ENCODE measurements at regions not wholly inside any gene's neighbourhood (a gene's known extent, or its start where the extent isn't known, plus 50 kb on each side); places are given as distances from the start of the nearest gene placed in this dataset.

DNA sequence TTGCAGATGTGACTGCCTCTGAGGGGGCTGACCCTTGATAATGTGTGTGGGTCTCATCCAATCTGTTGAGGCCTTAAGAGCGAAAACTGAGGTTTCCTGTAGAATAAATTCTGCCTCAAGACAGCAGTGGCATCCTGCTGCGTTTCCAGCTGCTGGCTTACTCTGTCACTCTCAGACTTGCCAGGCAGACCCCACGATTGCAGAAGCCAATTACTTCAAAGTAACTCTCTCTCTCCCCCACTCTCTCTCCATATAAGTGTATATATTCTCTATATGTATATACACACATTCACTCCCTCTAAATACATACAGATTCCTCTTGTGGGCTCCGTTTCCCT lies 152.5 kb upstream of the ALKAL2 start:
- TF ChIP-seq, protein P1, sequence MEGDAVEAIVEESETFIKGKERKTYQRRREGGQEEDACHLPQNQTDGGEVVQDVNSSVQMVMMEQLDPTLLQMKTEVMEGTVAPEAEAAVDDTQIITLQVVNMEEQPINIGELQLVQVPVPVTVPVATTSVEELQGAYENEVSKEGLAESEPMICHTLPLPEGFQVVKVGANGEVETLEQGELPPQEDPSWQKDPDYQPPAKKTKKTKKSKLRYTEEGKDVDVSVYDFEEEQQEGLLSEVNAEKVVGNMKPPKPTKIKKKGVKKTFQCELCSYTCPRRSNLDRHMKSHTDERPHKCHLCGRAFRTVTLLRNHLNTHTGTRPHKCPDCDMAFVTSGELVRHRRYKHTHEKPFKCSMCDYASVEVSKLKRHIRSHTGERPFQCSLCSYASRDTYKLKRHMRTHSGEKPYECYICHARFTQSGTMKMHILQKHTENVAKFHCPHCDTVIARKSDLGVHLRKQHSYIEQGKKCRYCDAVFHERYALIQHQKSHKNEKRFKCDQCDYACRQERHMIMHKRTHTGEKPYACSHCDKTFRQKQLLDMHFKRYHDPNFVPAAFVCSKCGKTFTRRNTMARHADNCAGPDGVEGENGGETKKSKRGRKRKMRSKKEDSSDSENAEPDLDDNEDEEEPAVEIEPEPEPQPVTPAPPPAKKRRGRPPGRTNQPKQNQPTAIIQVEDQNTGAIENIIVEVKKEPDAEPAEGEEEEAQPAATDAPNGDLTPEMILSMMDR (IDR thresholded peaks at IDR 0.05): no peak
- no peak for TF ChIP-seq POLR2AphosphoS5 (IDR thresholded peaks at IDR 0.05; ENCODE audit: insufficient read depth in 1 of 2, low read depth in 1 of 2)
- no peak for TF ChIP-seq POLR2A (IDR thresholded peaks at IDR 0.05)
- no peaks in the 10 kb centered on the region for H3K4me1 ChIP-seq
- intact Hi-C loops (cut with DNase I): no loop called here
- no peaks in the 10 kb centered on the region for H3K36me3 ChIP-seq
- H3K9me3 ChIP-seq: no peaks in the 10 kb centered on the region
- no peak overlapping the region for H3K27ac ChIP-seq
- no peaks in the 10 kb centered on the region for H3K27me3 ChIP-seq
- no peak overlapping the region for H3K4me3 ChIP-seq
- DNase-seq (ENCODE audit: extremely low spot score in 2 of 2): no peak

DNA sequence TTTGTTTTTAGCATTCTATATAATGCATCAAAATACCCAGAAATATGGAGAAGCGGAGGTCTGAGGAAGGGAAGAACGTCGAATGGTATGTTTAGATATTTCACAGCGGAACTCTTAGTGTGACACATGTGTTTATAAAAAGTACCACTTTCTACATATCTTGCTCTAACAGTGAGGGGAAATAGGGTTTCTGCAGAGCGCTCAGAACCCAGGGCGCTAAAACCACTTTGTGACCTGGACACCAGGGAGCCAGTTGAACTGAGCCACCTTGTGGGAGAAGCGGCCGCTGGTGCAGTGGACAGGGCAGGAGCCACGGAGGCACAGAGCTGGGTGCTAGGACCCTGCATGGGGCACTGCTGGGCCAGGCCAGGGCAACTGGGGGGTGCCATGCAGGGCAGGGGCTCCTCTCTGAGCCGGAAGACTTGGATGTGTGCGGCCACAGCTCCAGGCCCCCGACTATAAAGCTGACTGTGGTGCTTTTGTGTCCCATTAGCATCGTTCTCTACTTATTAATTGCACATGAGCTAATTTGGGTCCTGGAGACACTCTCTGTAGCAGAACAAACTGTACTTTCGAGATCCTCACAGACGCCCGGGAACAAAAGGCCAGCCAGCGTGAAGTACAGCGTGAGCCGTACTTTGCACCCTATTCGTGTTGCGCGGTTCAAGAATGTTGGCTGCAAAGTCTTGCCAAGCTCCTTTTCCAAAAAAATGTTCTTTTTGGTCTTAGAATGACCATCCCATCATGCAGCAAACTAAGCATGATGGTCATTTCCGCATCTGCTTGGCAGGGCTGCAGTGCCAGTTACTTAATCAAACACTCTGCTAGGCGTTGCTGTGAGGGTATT lies 151.9 kb upstream of the ALKAL2 start:
- DNase-seq (ENCODE audit: extremely low spot score in 2 of 2): no peak
- H3K27me3 ChIP-seq: no peaks in the 10 kb centered on the region
- no peaks in the 10 kb centered on the region for H3K4me1 ChIP-seq
- no peaks in the 10 kb centered on the region for H3K36me3 ChIP-seq
- no peak overlapping the region for H3K4me3 ChIP-seq
- TF ChIP-seq POLR2A (IDR thresholded peaks at IDR 0.05) (no peak), POLR2AphosphoS5 (IDR thresholded peaks at IDR 0.05; ENCODE audit: insufficient read depth in 1 of 2, low read depth in 1 of 2) (no peak)
- TF ChIP-seq, protein P1 (IDR thresholded peaks at IDR 0.05): no peak
- H3K27ac ChIP-seq: no peak overlapping the region
- H3K9me3 ChIP-seq: no peaks in the 10 kb centered on the region
- intact Hi-C loops (cut with DNase I): no loop called here

DNA sequence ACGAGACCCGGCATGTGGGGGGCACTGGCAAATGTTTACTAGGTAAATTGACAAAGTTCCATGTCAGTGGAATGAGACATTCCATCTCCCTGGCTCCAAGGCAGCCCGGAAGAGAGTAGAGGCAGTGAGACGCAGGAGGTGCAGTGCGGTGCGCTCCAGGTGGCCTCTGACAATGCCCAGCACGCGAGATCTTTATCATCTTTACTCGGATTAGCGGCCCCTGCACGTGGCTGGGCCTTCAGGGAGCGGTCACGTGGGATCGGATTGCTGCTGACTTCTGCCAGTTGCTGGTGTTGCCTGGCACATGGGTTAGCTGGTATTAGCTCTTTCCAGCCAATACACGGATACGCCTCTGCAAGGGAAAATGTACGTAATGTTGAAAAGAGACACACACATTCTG lies 151.2 kb upstream of the ALKAL2 start:
- H3K27ac ChIP-seq: no peak overlapping the region
- no peaks in the 10 kb centered on the region for H3K9me3 ChIP-seq
- intact Hi-C loops (cut with DNase I): no loop called here
- TF ChIP-seq POLR2A (IDR thresholded peaks at IDR 0.05) (no peak), POLR2AphosphoS5 (IDR thresholded peaks at IDR 0.05; ENCODE audit: insufficient read depth in 1 of 2, low read depth in 1 of 2) (no peak)
- TF ChIP-seq, protein P1 (IDR thresholded peaks at IDR 0.05): no peak
- H3K27me3 ChIP-seq: no peaks in the 10 kb centered on the region
- no peaks in the 10 kb centered on the region for H3K36me3 ChIP-seq
- H3K4me3 ChIP-seq: no peak overlapping the region
- H3K4me1 ChIP-seq: no peaks in the 10 kb centered on the region
- no peak for DNase-seq (ENCODE audit: extremely low spot score in 2 of 2)

DNA sequence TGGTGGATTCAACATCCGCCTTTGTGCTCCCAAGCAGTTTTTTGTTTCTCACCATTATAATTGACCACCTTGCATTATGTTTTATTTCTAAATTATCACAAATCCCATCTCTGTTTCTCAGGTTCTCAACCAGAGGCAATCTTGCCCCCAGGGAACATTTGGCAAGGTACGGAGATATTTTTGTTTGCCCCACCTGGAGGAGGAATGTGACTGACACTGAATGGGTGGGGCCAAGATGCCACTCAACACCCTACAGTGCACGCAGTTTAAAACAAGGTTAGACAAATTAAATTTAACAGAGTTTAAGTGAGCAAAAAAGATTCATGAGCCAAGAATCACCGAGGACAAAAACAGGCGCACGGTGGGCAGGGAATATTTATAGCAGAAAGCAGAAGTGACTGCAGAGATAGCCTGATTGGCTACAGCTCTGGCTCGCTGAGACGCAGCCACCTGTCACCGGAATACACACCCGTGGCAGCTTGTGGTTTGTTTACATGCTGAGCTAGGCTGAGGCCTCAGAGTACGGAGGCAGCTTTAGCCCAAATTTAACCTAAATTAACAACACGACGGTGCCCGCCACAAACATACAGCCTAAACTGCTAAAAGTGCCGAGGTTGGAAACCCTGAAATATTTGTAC lies 150.0 kb upstream of the ALKAL2 start:
- peak in 1 of 2 donors; percentile 64 for DNase-seq (ENCODE audit: extremely low spot score in 2 of 2)
- Histone ChIP-seq H3K27me3 (no peaks in the 10 kb centered on the region), H3K4me3 (no peak overlapping the region), H3K9me3 (no peaks in the 10 kb centered on the region), H3K36me3 (no peaks in the 10 kb centered on the region), H3K4me1 (no peaks in the 10 kb centered on the region), H3K27ac (no peak overlapping the region)
- TF ChIP-seq, protein P1 (IDR thresholded peaks at IDR 0.05): no peak
- TF ChIP-seq POLR2AphosphoS5 (IDR thresholded peaks at IDR 0.05; ENCODE audit: insufficient read depth in 1 of 2, low read depth in 1 of 2): no peak
- no peak for TF ChIP-seq POLR2A (IDR thresholded peaks at IDR 0.05)
- intact Hi-C loops (cut with DNase I): no loop called here

DNA sequence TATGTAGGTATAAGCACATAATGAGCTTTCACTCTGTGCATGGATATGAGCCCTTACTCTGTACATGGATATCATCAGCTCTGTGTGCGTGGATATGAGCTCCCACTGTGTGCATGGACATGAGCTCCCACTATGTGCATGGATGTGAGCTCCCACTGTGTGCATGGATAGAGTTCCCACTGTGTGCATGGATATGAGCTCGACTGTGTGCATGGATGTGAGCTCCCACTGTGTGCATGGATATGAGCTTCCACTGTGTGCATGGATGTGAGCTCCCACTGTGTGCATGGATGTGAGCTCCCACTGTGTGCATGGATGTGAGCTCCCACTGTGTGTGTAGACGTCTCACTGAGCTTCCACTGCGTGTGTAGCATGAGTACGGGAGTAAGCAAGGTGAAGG lies 149.3 kb upstream of the ALKAL2 start:
- intact Hi-C loops (cut with DNase I): no loop called here

More for the DNA sequence above, 149.3 kb upstream of the ALKAL2 start:
- Histone ChIP-seq H3K27me3 (no peaks in the 10 kb centered on the region), H3K9me3 (no peaks in the 10 kb centered on the region), H3K4me3 (no peak overlapping the region), H3K4me1 (no peaks in the 10 kb centered on the region), H3K36me3 (no peaks in the 10 kb centered on the region), H3K27ac (no peak overlapping the region)
- peak in 1 of 2 donors; percentile 32 for DNase-seq (ENCODE audit: extremely low spot score in 2 of 2)
- TF ChIP-seq POLR2AphosphoS5 (IDR thresholded peaks at IDR 0.05; ENCODE audit: insufficient read depth in 1 of 2, low read depth in 1 of 2) (no peak), POLR2A (IDR thresholded peaks at IDR 0.05) (no peak)
- TF ChIP-seq, protein P1 (IDR thresholded peaks at IDR 0.05): no peak

Measured in vagina (tissue), 2 donors.